Kidney epithelial cell (primary cell): ENCODE measurements at regions not wholly inside any gene's neighbourhood (a gene's known extent, or its start where the extent isn't known, plus 50 kb on each side); places are given as distances from the start of the nearest gene placed in this dataset.

Experiments used
- DNase-seq: peaks from one replicate; pipeline ENCODE4 v3.0.0-alpha.2; 2010; ENCODE audit warnings: low read depth
- H3K27me3 ChIP-seq: 2 replicates; pipeline ENCODE4 v1.6.0; 2011; ENCODE audit warnings: low read length; ENCODE audit not compliant: control insufficient read depth, insufficient read depth
- H3K36me3 ChIP-seq: 2 replicates; pipeline ENCODE4 v1.5.1; 2011; ENCODE audit warnings: low read length; ENCODE audit not compliant: control insufficient read depth, insufficient read depth
- H3K4me3 ChIP-seq: 2 replicates; pipeline ENCODE4 v1.5.1; 2011; ENCODE audit warnings: low read depth, mild to moderate bottlenecking, control low read depth, low read length
- TF ChIP-seq, protein P1 (sequence below): IDR thresholded peaks from 2 replicates; pipeline ENCODE4 v1.5.1; 2011; ENCODE audit warnings: mild to moderate bottlenecking, moderate library complexity, low read length, control low read depth, inconsistent platforms; ENCODE audit not compliant: insufficient read depth, poor library complexity, severe bottlenecking

DNA sequence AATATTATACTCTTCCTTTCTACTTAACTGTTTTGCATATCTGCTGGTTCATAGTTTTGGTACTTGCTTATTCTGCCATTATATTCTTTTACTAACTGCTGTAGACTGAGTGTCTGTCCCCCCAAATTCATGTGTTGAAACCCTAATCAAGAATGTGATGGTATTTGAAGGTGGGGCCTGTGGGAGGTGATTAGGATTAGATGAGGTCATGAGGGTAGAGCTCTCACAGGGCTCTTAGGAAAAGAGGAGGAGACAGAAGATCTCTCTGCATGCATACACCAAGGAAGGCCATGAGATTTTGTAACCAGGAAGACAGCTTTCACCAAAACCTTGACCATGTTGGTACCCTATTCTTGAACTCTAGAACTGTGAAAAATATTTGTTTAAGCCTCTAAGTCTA is 354.1 kb upstream of the B3GALT2 start:
- no peak for DNase-seq
- TF ChIP-seq, protein P1, sequence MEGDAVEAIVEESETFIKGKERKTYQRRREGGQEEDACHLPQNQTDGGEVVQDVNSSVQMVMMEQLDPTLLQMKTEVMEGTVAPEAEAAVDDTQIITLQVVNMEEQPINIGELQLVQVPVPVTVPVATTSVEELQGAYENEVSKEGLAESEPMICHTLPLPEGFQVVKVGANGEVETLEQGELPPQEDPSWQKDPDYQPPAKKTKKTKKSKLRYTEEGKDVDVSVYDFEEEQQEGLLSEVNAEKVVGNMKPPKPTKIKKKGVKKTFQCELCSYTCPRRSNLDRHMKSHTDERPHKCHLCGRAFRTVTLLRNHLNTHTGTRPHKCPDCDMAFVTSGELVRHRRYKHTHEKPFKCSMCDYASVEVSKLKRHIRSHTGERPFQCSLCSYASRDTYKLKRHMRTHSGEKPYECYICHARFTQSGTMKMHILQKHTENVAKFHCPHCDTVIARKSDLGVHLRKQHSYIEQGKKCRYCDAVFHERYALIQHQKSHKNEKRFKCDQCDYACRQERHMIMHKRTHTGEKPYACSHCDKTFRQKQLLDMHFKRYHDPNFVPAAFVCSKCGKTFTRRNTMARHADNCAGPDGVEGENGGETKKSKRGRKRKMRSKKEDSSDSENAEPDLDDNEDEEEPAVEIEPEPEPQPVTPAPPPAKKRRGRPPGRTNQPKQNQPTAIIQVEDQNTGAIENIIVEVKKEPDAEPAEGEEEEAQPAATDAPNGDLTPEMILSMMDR, result no peak
- Histone ChIP-seq H3K27me3 (no peaks in the 10 kb centered on the region), H3K36me3 (no peaks in the 10 kb centered on the region), H3K4me3 (no peak overlapping the region)

DNA sequence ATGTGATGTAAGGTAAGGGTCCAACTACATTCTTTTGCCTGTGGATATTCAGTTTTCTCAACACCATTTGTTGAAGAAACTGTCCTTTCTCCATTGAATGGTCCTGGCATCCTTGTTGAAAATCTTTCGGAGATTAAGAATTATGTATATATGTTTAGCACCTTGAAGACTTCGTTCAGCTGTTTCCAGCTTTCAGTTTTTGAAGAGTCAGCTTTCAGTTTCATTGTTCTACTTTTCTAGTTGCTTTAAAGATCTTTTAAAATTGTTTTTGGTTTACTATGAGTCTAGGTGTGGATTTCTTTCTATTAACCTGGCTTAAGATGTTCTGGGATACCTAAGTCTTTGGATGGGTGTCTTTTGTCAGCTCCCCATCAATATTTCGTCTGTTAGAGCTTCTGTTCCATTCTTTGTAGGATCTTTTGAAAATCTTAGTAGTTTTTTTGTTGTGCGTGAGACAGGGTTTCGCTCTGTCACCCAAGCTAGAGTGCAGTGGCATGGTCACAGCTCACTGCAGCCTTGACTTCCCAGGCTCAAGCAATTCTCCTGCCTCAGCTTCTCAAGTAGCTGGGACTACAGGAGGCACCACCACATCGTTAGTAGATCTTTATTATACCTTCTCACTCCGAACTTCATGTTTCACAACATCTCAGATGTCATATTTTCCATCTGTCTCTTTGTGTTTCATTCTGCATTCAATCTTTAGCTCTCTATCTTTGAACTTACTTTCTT is 353.5 kb upstream of the B3GALT2 start:
- no peaks in the 10 kb centered on the region for H3K36me3 ChIP-seq
- H3K27me3 ChIP-seq, result no peaks in the 10 kb centered on the region
- DNase-seq, result no peak
- TF ChIP-seq, protein P1, result no peak
- H3K4me3 ChIP-seq, result no peak overlapping the region

DNA sequence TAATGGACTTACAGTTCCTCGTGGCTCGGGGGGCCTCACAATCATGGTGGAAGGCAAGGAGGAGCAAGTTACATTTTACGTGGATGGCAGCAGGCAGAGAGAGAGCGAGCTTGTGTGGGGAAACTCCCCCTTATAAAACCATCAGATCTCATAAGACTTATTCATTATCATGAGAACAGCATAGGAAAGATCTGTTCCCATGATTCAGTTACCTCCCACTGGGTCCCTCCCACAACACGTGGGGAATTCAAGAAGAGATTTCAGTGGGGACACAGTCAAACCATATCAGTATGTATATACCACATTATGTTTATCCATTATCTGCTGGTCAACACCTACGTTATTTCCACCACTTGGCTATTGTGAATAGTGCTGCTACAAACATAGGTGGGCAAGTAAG is 352.3 kb upstream of the B3GALT2 start:
- no peak for DNase-seq
- Histone ChIP-seq H3K4me3 (no peak overlapping the region), H3K27me3 (no peaks in the 10 kb centered on the region), H3K36me3 (no peaks in the 10 kb centered on the region)
- TF ChIP-seq, protein P1, result no peak

DNA sequence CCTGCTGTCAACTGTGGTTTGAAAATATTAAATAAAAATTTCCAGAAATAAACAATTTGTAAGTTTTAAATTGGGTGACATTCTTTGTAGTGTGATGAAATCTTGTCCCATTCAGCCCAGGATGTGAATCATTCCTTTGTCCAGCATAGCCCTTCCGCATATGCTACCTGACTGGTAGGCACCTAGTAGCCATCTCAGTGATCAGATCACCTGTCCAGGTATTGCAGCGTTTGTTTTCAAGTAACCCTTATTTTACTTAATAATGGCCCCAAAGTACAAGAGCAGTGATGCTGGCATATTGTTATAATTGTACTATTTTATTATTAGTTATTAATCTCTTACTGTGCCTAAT is 351.6 kb upstream of the B3GALT2 start:
- Histone ChIP-seq H3K27me3 (no peaks in the 10 kb centered on the region), H3K4me3 (no peak overlapping the region), H3K36me3 (no peaks in the 10 kb centered on the region)
- TF ChIP-seq, protein P1, result no peak
- no peak for DNase-seq

DNA sequence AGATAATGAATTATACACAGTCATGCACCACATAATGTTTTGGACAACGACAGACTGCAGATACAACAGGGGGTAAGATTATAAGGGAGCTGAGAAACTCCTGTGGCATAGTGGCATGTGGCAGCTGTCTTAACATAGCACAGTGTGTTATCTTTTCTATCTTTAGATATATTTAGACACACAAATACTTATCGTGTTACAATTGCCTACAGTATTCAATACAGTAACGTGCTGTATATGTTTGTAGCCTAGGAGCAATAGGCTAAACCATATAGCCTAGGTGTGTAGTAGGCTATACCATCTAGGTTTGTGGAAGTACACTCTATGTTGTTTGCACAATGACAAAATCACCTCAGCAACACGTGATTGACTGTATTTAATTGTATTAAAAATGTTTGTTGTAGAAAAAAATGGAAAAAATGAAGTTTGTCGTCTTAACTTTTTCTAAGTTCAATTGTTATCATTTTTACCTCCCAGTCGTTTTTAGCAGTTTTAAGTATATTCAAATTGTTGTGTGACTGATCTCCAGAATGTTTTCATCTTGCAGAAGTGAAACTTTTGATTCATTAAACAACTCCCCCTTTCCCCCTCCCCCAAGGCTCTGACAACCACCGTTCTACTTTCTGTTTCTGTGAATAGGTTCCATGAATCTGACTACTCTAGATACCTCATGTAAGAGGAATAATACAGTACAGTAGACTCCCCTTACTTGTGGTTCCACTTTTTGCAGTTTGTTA is 351.0 kb upstream of the B3GALT2 start:
- H3K4me3 ChIP-seq, result no peak overlapping the region
- TF ChIP-seq, protein P1, result no peak
- H3K36me3 ChIP-seq, result no peaks in the 10 kb centered on the region
- DNase-seq, result no peak
- no peaks in the 10 kb centered on the region for H3K27me3 ChIP-seq
